GM12891 (cell line): ENCODE measurements at regions not wholly inside any gene's neighbourhood (a gene's known extent, or its start where the extent isn't known, plus 50 kb on each side); places are given as distances from the start of the nearest gene placed in this dataset.

ENCODE experiments used
- DNase-seq: peaks from one replicate; pipeline ENCODE4 v3.0.0; 2011; ENCODE audit warnings: low spot score; ENCODE audit not compliant: insufficient read length
- FAIRE-seq: peaks from 2 replicates; lab custom pipeline; 2011; peaks lifted over from hg19 to GRCh38; lab: Jason Lieb, UNC
- PAX5 ChIP-seq: IDR thresholded peaks from 2 replicates; pipeline ENCODE4 v1.6.1; 2011; ENCODE audit warnings: low read length, moderate library complexity, mild to moderate bottlenecking; ENCODE audit not compliant: insufficient read depth, severe bottlenecking
- POLR2A ChIP-seq: IDR thresholded peaks from 2 replicates; pipeline ENCODE4 v1.6.1; 2011; ENCODE audit warnings: low read depth, low read length, control low read depth
- POLR2AphosphoS5 ChIP-seq: IDR thresholded peaks from 2 replicates; pipeline ENCODE4 v1.6.1; 2011; ENCODE audit warnings: low read depth, low read length, control low read depth
- POU2F2 ChIP-seq: IDR thresholded peaks from 2 replicates; pipeline ENCODE4 v1.6.1; 2011; ENCODE audit warnings: low read depth, mild to moderate bottlenecking, control low read depth, low read length, moderate library complexity
- SPI1 ChIP-seq: IDR thresholded peaks from 2 replicates; pipeline ENCODE4 v1.6.1; 2011; ENCODE audit warnings: low read depth, low read length, control low read depth
- TAF1 ChIP-seq: IDR thresholded peaks from 2 replicates; pipeline ENCODE4 v1.6.1; 2011; ENCODE audit warnings: low read depth, low read length, control low read depth

DNA sequence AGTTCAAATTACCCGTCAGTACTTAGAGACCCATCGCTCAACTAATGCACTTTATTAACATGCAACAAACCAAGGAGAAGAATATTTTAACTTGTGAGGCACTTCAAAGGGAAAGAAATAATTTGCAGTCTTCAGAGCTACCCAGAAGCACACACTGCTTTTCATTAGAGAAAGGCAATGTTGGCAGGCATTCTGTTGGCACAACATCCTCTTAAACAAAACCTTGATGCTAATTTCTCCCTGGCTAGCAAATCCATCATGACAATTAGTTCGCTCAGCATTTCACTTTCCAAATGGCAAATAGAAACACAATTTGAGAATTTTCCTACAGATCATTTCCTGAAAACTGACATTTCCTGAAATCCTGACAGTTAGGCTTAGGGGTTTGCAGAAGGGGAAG lies 155.6 kb upstream of the FAM13C start:
- FAIRE-seq (no peak), DNase-seq (no peak)
- TF ChIP-seq TAF1 (no peak), POLR2AphosphoS5 (no peak), PAX5 (no peak), POLR2A (no peak), POU2F2 (no peak), SPI1 (no peak)

DNA sequence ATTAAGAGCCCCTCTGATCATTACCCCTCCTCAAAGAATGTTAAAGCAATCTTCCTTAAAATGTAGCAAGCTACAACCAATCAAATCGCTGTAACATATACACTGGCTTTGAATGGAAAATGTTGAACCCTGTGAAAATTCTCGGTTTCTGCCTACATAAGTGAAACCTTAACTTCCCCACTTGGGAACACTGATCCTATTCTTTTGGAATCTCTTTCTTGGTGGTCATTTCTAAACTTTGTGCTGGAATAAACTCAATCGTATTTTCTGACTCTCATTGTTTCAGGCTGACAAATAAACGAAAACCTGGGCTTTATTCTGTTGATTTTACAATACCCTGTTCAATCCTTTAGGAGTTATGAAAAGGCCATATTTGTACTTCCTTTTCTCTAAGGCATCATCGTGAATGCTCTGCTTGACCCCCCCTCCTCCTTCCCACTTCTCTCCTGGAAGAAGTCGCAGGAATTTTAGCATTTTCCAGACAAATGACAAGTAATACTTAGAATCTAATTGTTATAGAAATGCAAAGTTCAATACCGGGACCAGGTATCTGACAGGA lies 155.1 kb upstream of the FAM13C start:
- DNase-seq: no peak
- no peak for FAIRE-seq
- TF ChIP-seq PAX5: no peak
- no peak for TF ChIP-seq POU2F2
- TF ChIP-seq POLR2AphosphoS5: no peak
- TF ChIP-seq TAF1: no peak
- TF ChIP-seq POLR2A: no peak

DNA sequence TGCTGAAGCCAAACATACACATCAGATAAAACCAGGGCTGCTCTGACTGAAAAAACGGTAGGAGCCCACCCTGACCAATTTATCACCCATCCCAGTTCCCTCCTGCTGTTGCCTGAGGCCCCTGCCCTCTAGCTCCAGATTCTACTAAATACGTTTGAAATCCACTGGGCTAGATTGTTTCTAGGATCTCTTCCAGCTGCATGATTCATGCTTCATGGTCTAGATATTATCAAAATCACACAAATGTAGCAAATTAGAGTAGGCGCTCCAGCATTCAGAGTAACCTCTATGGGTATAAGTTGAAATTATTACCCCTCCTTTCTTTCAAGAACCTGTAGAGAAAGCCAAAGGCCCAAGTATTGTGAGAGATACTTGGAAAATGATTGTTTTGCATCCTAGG lies 151.2 kb upstream of the FAM13C start:
- DNase-seq: no peak
- FAIRE-seq: no peak

DNA sequence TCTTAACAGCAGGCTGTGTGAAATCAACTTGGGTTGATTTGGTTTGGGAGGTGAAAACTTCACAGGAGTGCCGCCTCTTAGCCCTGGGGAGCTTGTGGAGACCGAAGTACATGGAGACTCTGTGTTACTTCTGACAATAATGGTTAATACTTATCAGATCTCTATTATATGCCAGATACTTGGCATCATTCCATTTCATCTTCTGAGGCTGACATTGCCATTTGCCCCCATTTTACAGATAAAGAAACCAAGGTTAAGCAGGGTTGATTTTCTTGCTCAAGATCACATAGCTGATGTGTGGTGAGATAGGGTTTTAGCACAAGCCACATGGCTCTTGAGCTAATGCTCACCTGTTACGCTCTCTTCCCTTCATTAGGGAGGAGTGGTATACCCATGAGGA lies 150.6 kb upstream of the FAM13C start:
- DNase-seq: no peak
- no peak for TF ChIP-seq POU2F2
- no peak for TF ChIP-seq SPI1
- TF ChIP-seq PAX5: no peak
- TF ChIP-seq POLR2AphosphoS5: no peak
- TF ChIP-seq TAF1: no peak
- TF ChIP-seq POLR2A: no peak
- FAIRE-seq: no peak

More for the DNA sequence above, 151.2 kb upstream of the FAM13C start:
- TF ChIP-seq POLR2A (no peak), POU2F2 (no peak), PAX5 (no peak), SPI1 (no peak)

DNA sequence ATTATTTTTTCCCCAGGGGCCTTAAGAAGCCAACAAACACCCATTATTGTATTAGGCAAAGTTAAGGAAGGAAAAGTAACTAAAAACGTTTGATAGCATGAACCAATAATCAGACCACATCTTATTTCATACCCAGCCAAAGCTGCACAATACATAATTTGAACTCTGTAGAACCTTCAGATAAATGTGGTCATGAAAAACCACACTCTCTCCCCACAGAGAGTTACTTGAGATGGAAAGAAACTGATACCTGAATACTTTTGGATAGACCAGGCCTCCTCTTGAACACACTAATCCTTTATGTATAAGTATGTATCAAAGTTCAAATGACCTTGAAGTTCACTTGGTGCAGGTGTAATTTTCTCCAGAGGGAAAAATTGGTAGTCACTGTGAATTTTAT lies 146.6 kb upstream of the FAM13C start:
- no peak for TF ChIP-seq SPI1
- TF ChIP-seq POLR2AphosphoS5: no peak
- TF ChIP-seq POU2F2: no peak
- no peak for TF ChIP-seq TAF1
- TF ChIP-seq PAX5: no peak
- TF ChIP-seq POLR2A: no peak
- DNase-seq: no peak
- FAIRE-seq: no peak

DNA sequence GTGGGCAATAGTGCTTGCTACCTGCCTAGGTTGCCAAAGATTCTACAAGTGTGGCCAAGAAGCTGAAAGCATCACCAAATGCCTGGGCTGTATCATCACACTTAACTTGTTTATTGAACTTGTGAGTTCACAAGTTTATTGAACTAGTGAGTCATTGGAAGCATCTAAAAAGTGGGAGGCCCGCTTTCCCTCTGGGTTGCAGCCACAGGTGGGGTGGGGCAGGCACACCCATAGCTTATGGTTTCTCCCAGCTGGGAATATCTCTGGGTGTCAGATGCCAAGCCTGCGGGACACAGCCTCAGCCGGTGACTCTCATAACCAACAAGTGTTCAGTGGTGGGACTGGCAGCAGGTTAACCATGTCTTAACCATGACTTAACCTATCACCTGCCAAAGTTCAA lies 145.9 kb upstream of the FAM13C start:
- no peak for FAIRE-seq
- TF ChIP-seq SPI1 (no peak), POLR2AphosphoS5 (no peak), TAF1 (no peak), POU2F2 (no peak), PAX5 (no peak), POLR2A (no peak)

DNA sequence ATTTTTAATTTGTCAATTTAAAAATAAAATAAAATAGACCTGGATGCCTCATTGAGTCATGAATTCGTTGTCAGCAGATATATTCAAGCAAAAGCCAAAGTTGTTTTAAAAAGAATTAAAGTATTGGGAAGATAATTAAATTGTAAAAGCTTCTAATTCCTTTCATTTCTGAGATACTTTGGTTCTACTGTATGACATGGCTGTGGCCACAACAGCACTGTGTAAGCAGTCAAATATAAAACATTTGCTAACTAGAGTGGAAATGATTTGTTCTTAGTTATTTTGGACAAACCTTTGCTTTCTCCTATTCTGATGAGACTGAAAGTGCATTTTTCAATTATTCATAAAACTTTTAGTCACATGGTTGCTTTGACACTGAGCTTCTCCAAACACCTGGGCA lies 143.6 kb upstream of the FAM13C start:
- no peak for TF ChIP-seq POU2F2
- TF ChIP-seq PAX5: no peak
- no peak for TF ChIP-seq SPI1
- no peak for TF ChIP-seq TAF1
- no peak for TF ChIP-seq POLR2A
- TF ChIP-seq POLR2AphosphoS5: no peak
- DNase-seq: no peak
- FAIRE-seq: no peak

More for the DNA sequence above, 145.9 kb upstream of the FAM13C start:
- DNase-seq: no peak

DNA sequence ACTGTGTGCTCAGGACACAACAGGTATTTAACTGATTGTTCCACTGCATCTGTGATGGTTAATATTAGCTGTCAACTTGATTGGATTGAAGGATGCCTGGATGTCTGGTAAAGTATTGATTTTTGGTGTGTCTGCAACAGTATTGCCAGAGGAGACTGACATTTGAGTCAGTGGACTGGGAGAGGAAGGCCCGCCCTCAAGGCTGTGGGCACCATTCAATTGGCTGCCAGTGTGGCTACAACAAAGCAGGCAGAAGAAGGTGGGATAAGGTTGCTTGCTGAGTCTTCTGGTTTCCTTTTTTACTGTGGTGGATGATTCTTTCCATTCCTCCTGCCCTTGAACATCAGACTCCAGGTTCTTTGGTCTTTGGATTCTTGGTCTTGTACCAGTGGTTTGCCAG lies 137.1 kb upstream of the FAM13C start:
- DNase-seq: no peak
- no peak for TF ChIP-seq SPI1
- FAIRE-seq: no peak

DNA sequence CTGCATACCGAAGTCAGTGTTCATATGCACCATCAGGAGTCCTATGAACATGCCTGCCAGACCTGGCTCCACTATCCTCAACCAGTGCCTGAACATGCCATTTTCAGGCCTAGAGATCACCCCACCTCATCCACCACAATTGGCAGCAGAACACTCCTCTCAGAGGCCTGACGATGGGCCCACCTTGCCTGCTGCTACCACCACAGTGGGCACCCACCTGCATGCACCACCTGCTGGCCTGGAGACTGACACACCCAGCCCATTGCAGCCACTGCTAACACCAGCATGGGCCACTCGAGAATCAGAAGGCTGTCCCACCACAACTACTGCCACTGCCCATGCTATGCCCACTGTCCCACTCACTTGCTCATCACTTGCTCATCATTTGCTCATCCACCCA lies 130.7 kb upstream of the FAM13C start:
- DNase-seq (no peak), FAIRE-seq (no peak)
- TF ChIP-seq TAF1: no peak
- no peak for TF ChIP-seq POLR2AphosphoS5
- TF ChIP-seq SPI1: no peak
- no peak for TF ChIP-seq POLR2A
- no peak for TF ChIP-seq PAX5
- no peak for TF ChIP-seq POU2F2

DNA sequence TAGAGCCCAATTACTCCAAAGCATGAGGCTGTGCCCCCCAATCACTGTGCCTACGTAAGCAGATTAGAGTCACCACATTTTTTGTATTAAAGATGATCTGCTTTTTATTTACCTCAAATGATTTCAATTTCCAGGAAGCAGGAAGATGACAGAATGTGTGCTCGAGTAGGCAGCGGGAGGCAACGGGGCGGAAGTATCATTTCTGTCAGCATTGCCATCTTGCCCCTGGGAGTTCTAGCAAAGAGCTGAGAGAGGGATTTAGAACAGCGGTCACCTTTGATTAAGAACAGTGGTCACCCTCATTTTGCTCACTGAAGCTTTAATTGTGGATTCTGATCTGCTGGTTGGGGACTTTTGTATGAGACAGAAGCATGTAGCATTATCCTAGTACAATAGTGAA lies 117.1 kb upstream of the FAM13C start:
- FAIRE-seq (no peak), DNase-seq (no peak)
- TF ChIP-seq POLR2AphosphoS5: no peak
- TF ChIP-seq PAX5: no peak

DNA sequence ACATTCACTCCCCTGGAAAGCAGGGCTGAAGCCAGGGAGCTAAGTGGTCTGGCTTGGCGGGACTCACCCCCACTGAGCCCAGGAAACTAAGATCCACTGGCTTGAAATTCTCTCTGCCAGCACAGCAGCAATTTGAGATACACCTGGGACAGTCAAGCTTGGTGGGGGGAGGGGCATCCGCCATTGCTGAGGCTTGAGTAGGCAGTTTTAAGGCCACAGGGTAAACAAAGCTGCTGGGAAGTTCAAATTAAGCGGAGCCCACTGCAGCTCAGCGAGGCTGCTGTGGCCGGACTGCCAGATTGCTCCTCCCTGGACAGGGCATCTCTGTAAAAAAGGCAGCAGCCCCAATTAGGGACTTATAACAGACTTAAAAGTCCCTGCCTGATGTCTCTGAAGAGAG lies 108.2 kb upstream of the FAM13C start:
- FAIRE-seq (no peak), DNase-seq (no peak)
- TF ChIP-seq POLR2A (no peak), POLR2AphosphoS5 (no peak), SPI1 (no peak), PAX5 (no peak), TAF1 (no peak), POU2F2 (no peak)
